Hematopoietic multipotent progenitor cell treated with erythropoietin and hydrocortisone succinate and interleukin-3 and kit ligand, for 15 days (in vitro differentiated cells): ENCODE measurements at regions not wholly inside any gene's neighbourhood (a gene's known extent, or its start where the extent isn't known, plus 50 kb on each side); places are given as distances from the start of the nearest gene placed in this dataset.
"Not testable (repeated sequence)": the region's sequence is repeated elsewhere in the genome, so short reads cannot be mapped to it uniquely, and the experiment has no call there.

Source experiments
- DNase-seq: peaks from one replicate; pipeline ENCODE4 v3.0.0-alpha.2; 2015; ENCODE audit warnings: low spot score

DNA sequence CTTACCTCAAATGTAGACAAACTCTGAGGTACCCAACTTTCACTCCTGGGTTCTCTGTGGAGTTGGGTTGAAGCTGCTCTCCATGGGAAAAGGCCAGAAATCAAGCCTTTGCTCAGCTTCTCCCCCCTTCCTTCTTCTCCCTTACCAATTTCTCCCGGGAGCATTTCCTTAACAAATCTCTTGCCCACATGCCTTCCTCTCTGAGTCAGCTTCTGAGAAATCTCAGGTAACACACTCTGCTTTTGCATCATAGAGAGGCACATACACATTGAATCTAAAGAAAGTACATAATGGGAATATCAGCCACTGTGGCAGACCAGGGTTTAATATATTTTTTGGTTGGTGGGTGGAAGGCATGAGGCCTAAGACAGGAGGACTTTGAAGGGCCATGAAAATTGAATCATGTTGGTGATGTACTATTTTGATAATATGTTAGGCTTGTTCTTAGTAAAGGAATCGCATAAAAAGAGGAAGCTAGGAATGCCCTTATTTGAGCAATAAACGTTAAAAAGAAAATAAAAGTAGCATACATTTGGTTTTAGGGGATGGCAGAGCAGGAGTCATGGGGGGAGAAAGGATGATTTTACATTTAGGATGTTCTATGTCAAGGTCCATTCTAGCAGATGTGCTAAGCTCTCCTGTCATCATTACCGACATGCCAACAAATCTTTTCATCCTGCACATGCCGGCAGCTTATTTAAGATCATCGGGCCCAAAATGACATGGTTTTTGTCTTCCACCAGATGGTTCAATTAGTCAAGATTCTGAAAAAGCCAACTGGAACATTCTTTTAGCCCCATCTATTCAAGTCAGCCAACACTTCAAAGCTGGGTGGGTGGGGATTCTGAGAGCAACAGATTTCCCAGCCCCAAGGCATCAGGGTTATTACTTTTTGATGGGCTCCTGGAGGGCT, 199.5 kb upstream of the CLINT1 start:
- no peak for DNase-seq

DNA sequence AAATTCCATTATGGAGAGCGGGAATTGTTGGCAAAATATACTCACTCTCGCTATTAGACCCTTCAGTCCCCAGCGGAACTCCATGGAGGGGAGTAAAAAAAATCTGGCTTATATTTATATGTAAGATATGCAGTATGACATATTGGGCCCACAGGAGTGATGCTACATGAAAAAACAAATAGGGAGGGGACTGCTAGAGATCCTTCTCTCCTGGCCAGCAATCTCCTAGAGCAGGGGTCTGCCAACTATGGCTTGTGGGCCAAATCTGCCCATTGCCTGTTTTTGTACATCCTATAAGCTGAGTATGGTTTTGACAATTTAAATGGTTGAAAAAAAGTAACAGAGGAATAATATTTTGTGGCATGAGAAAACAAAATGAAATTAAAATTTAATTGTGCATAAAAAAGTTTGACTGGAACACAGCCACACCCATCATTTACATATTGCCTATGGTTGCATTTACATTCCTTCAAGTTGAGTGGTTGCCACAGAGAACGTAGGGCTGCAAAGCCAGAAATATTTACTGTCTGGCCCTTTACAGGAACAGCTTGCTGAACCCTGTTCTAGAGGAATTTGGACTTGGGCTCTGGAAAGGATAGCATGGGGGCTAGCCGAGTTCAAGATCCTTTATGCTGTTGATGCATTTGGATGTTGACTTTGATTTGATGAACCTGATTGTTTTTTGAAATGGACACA, 197.3 kb upstream of the CLINT1 start:
- no peak for DNase-seq

DNA sequence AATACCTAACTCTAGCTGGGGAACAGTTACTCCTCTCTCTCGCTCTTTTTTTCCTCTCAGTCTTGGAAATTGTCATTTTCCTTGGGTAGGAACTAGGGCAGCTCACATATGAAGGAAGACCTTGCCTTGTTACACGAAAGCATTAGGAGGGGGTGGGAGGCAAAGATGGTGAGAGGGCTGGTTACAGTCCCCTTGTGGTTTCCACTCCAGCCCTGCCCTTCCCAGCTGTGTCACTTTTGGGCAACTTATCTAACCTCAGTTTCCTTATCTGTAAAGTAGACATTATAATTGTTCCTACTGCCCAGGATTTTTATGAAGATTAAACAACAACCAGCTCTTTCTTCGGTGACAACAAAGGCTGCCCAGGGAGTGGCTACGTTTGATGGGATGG, 196.2 kb upstream of the CLINT1 start:
- DNase-seq = no peak

DNA sequence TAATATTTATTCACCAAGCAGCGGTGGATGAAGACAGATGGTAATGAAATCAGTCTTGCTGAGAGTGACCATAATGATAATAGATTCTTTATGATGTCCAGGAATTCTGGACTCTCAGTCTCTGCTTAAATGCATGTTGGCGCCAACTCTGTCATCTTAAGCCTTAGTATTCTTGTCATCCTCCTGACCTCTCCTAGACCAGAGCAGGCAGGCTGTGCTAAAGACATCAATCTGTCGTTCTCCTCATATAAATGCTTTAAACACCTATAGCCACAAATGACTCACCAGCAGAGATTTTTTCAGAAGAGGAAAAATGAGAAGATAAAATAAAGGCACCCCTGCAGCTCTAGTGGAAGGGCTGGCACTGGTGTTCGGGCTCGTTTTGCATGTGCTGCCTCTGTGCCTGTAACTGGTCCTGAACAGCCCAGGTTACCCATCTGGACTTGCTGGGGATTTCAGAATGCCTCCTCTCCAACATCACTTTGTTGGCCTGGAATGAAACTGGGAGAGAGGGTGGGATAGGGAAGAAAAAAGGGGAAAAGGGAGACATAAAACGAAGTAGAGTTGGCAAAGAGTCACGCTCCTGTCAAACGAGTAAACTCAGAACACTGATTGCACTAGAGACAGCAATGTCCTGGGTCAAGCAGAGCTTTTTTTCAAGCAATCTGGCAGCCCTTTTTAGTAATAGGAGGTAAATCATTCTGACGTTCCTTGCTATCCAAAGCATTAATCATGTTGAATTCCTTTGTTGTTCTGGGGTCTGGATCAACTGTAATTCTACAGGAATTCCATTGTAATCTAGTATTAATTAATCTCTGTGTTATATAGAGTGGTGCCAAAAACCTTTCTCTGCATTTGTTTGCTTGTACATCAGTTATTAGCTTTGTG, 195.5 kb upstream of the CLINT1 start:
- no peak for DNase-seq

DNA sequence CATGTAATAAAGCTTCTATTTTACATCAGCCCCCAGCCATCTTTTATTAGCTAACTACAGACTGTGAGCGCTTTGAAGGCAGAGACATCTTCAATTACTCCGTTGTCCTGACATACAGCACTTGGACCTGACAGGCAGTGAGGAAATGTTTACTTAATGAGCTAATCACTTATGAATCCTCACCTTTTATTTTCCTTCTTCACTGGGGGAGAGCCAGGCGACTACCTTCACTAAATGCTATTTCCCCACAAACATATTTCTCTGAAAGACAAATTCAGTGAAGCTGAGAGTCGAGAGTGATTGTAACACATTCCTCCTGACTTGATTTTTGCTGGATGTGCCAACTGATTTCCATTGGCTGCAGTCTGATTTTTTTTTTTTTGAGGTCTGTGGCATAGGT, 192.1 kb upstream of the CLINT1 start:
- no peak for DNase-seq

DNA sequence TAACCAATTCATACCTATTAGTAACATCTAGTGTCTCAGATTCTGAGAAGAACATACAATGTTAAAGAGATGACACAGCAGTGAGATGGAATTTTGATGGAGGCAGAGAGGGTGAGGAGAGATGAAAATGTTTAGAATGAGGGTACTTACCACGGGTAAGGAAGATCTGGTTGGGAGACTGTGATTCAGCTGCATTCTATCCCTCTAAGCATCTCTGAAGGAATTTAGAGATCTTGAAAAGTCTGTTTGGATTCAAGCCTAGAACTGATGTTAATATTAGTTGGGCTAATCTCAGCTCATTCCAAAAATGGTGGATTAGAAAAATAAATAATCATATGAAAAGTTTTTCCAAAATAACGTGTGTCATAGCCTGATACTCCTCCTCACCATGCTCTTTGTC, 191.5 kb upstream of the CLINT1 start:
- DNase-seq = no peak

DNA sequence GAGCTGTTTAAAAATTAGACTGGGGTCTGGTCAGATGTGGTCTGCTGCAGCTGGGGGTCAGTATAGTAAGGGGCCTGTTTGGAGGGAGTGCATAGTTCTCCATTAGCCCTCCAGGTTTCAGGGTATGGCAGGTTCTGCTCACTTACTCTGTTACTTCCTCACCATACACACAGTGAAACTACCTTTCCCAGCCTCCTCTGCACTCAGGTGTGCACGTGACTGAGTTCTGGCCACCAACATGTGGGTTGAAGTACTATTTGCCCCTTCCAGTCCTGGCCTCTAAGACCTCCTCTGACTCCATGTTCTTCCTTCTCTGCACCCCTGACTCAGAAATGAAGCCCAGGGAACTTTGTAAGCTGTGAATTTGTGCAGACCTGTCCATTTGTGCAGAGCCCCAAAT, 190.5 kb upstream of the CLINT1 start:
- DNase-seq = no peak

DNA sequence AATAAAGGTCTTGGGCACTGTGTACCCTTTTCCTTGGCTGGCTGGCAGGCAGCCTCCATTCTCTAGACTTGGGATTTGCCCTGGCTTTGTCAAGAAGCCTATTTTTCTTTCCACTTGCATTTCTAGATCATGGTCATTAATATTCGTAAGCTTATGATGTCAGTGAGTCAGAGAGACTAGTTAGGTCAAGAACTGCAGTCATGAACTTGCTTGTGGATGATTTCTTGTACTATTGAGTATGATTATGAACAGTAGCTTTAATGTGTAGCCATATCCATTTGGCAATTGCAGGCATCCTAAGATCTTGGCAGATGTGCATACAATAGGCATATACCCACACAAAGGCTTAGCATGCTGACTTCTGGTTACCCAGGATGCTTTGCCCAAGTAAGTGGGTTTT, 186.8 kb upstream of the CLINT1 start:
- no peak for DNase-seq

DNA sequence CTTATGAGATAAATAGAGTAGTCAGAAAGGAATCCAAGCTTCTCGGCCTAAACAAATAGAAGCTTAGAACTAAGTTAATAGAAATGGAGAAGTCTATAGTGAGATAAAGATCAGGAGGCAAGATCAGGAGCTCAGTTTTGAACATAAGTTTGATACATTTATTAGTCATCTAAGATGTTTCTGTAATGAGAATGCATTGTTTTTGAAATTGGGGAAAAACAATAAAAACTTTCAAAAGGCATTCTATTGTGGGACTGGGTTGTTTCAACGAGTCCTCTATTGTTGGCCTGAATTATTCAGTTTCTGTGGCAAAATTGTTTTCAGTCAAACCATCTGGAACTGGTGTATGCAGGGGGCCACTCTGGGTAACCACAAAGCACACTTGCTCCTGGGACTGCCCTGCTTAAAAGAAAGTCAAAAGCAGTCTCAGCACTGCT, 181.0 kb upstream of the CLINT1 start:
- DNase-seq = no peak

DNA sequence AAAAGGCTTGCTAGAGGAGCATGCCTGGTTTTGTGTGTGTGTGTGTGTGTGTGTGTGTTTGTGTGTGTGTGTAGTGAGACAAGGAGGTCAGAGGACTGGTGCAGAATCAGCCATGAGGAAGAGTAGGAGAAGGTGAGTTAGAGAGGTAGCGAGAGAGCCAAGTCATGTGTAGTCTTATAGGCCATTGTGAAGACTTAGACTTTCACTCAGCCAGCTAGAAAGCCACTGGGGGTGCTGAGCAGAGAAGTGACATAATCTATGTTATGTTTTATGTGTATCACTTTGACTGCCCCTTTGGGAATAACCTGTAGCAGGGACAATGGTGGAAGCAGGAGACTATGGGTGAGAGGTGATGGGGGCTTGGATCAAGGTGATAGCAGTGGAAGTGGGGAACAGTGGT, 180.5 kb upstream of the CLINT1 start:
- DNase-seq = no peak

DNA sequence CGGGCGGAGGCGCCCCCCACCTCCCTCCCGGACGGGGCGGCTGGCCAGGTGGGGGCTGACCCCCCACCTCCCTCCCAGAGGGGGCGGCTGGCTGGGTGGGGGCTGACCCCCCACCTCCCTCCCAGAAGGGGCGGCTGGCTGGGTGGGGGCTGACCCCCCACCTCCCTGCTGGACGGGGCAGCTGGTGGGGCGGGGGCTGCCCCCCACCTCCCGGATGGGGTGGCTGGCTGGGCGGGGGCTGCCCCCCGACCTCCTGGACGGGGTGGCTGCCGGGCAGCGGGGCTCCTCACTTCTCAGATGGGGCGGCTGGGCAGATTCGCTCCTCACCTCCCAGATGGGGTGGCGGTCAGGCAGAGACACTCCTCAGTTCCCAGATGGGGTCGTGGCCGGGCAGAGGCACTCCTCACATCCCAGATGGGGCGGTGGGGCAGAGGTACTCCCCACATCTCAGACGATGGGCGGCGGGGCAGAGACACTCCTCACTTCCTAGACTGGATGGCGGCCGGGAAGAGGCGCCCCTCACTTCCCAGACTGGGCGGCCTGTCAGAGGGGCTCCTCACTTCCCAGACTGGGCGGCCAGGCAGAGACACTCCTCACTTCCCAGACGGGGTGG, 178.1 kb upstream of the CLINT1 start:
- DNase-seq = not testable (repeated sequence)

DNA sequence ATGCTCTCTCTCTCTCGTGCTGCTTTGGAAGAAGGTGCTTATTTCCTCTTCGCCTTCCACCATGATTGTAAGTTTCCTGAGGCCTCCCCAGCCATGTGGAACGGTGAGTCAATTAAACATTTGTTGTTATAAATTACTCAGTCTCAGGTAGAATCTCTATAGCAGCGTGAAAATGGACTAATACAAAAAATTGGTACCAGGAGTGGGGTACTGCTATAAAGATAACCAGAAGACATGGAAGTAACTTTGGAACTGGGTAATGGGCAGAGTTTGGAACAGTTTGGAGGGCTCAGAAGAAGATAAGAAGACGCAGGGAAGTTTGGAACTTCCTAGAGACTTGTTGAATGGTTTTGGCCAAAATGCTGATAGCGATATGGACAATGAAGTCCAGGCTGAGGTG, 175.6 kb upstream of the CLINT1 start:
- DNase-seq = not testable (repeated sequence)

DNA sequence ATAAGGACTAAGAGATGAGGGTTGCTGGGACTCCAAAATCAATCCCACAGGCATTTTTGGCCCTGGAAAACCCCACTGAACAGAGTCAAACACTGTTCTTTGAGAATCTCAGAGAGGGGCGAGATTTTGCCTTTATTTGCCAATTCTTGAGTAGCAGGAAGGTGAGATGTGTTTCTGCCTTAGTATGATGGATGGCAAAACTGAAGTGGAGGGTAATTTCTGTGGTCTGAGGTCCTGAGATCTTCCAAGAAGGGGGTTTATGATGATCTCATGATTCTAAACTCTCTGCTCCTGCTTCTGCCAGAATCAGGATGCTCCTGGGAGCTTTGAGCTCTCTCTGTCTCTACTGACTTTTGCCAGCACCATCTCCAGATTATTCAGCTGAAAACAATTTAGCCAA, 174.8 kb upstream of the CLINT1 start:
- no peak for DNase-seq

DNA sequence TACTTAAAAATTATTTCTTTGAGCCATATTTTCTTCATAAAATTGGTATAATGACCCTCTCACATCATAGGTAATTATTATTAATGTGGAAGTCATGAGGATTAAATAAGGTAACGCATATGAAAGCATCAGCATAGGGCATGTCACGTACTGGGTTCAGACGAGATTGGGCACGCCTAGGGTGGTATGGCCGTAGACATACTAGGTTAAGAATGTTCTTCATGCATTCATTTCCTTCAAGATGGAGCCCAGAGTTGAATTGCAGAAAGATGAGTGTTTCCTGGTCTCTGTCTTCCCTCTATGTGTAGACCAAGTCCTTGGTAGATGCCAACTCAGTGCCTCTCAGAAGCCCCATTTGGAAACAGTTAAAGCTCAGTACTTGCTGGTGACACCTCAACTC, 174.1 kb upstream of the CLINT1 start:
- no peak for DNase-seq

DNA sequence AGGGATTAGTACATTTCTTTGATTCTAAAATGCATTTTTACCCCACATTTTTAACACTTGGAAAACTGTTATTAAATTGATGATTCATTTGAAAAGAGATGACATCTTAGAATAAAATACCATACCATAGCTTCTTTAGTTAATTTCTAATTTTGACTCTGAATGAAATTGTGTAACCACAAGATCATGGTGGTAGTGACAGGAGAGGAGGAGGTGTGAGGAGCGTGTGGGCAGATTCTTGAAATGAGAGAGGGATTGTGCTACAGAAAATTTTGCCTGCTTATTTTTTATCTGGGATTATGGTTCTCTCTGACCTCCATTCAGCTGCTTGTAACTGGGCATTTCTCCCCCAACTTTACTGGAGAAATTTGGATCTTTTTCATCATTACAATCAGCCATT, 173.3 kb upstream of the CLINT1 start:
- DNase-seq = no peak

DNA sequence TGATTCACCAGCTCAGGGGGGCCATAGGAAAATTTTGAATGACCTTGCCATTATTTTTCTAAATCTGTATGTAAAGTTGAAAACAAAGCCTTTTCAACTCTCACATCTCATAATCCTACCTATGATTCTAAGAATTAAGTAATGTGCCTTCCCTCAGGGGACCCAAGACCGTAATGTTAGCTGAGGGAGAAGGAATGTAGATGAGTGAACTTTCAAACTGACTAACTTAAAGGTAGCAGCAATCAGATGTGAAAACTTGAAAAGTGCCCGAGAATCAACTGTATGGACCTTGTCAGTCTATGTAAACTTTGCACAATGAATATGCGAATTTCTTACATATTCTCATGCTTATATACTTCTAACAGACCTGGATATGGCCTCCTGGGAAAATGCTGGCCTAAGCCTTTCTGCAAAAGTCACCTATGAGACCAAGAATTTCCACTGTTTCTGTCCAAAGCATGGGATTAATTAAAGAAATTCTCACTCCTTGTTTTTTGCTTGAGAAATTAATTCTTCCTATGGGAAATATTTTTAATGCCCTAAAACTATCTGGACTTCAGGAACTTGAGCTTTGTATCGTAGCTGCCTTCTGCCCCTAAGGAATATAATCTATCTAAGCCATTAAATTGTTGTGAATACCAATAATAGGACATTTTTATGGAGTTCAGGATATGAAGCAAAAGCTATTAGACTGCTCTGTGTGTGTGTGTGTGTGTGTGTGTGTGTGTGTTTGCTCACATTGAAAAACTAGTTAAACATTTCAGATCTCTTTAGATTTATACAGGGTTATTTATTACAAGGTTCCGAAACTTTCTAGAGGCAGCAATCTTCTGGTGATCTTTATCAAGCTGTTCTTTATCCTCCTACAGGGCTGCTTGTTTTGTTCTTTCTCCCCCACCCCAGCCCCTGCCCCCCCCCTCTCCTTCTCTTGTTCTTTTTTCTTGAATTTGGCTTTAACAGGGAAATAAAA, 169.1 kb upstream of the CLINT1 start:
- DNase-seq = no peak

DNA sequence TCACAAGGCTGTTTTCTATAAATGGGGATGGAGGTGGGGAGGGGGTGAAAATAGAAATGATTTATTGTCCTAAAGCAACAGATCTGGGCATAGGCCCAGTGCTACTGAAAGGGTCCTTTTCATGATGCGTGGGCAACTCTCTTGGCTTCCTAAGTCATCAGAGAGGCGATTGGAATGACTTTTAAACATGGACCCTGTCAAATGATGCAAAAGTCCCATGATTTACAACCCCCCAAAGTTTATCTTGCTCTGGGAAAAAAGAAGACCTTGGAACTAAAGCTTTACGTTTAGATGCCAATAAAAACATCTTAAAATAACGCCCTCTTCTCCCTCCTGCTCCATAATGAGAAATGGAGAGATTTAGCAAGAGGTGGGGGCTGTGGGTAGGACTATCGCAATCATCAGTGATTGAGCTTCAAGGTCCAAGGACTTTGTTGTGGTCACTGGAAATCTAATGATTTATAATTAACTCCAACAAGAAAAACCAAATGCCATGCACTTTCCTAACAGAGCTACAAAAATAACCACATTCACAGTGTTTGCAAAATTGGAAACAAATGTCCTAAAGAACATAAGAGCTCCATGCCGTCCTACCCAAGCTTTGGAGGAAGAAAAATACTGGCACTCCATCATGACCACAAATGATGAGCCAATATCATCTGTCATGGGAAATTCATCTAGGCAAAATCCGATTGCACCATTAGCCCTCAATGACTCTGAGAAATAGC, 167.5 kb upstream of the CLINT1 start:
- DNase-seq = no peak

DNA sequence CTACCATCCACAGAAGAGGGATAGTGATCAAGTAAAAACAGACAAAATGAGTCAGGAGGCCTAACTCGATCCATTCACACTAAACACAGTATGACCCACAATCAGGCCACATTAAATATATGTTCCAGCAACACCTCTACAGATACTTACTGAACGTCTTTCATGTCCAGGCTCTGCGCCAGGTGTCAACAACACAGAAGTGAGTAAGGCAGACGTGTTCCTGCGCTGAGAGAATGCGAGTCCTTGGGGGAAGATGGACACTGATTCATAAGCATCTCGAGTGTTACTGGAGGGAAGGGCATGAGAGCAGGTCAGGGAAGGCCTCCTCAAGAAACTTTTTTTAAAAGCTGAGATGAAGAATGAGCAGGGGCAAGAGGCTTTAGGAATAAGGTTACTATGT, 164.3 kb upstream of the CLINT1 start:
- DNase-seq = no peak

DNA sequence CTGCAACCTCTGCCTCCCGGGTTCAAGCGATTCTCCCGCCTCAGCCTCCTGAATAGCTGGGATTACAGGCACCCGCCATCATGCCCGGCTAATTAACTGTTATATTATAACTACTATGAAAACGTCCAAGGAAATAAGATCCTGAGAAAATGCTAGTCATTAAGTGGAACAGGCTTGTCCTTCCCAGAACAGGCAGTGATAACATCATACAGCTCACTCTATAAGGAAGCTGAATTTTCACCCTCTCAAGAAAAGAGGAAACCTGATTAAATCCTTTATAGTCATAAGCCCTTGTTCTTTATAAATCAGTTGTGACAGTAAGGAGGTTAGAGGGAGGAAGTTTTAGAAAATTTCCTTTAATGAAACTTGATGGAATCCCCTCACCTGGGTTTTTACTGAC, 163.9 kb upstream of the CLINT1 start:
- DNase-seq = no peak

DNA sequence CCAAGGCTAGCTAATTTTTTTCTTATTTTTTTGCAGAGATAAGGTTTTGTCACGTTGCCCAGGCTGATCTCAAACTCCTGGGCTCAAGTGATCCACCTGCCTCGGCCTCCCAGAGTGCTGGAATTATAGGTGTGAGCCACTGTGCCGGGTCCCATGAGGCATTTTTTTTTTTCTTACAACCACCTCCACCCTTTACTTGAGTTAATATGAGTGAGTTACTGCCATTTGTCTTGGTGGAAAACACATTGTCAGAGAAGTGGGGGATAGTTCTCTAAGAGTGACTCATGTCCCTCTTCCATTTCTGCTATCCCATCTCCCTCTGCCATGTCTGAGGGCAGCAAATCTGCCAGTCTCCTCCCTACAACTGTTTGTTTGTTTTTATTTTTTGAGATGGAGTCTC, 163.4 kb upstream of the CLINT1 start:
- no peak for DNase-seq
